H1 (cell line): ENCODE measurements at regions not wholly inside any gene's neighbourhood (a gene's known extent, or its start where the extent isn't known, plus 50 kb on each side); places are given as distances from the start of the nearest gene placed in this dataset.

Experiments used
- BACH1 ChIP-seq: IDR thresholded peaks from 2 replicates; pipeline ENCODE4 v1.6.1; 2012; ENCODE audit warnings: low read length, improper control_type of control experiment
- CEBPB ChIP-seq: IDR thresholded peaks from 2 replicates; pipeline ENCODE4 v1.6.1; 2012; ENCODE audit warnings: low read depth, low read length
- CTBP2 ChIP-seq: IDR thresholded peaks from 2 replicates; pipeline ENCODE4 v1.7.0; 2011; ENCODE audit warnings: borderline replicate concordance, mild to moderate bottlenecking, moderate library complexity, mixed read lengths, low read length; ENCODE audit not compliant: insufficient read depth, insufficient read length
- FOSL1 ChIP-seq: IDR thresholded peaks from 2 replicates; pipeline ENCODE4 v1.6.1; 2011; ENCODE audit warnings: mild to moderate bottlenecking, low read depth, low read length, moderate library complexity; ENCODE audit not compliant: insufficient read depth
- KDM1A ChIP-seq: fragments of 200-600, 300-600 bp; sonication (generic); IDR thresholded peaks from 2 replicates; pipeline ENCODE4 v1.7.1; 2016; ENCODE audit warnings: mild to moderate bottlenecking, low read length, borderline replicate concordance
- POU5F1 ChIP-seq: IDR thresholded peaks from 2 replicates; pipeline ENCODE4 v1.6.1; 2011; ENCODE audit warnings: low read depth, mild to moderate bottlenecking, low read length, moderate library complexity
- RAD21 ChIP-seq, 2 experiments: IDR thresholded peaks in 1 of 2; conservative IDR thresholded peaks in 1 of 2; 2 replicates each; pipeline ENCODE4 v1.6.1; 2011; ENCODE audit warnings: low read depth in 2 of 2, low read length in 2 of 2, improper control_type of control experiment in 1 of 2, inconsistent platforms in 1 of 2, mild to moderate bottlenecking in 1 of 2, moderate library complexity in 1 of 2
- RFX5 ChIP-seq: IDR thresholded peaks from 2 replicates; pipeline ENCODE4 v1.6.1; 2011; ENCODE audit warnings: low read depth, low read length, improper control_type of control experiment, borderline replicate concordance
- RNF2 ChIP-seq: fragments of 200-900, 300-1000 bp; sonication (generic); IDR thresholded peaks from 2 replicates; pipeline ENCODE4 v1.7.1; 2016; ENCODE audit warnings: borderline replicate concordance, low read depth, mild to moderate bottlenecking, antibody characterized with exemption, low read length; ENCODE audit not compliant: poor library complexity, severe bottlenecking; ENCODE audit errors: missing control alignments
- SRF ChIP-seq: IDR thresholded peaks from 2 replicates; pipeline ENCODE4 v1.6.1; 2011; ENCODE audit warnings: mild to moderate bottlenecking, low read depth, low read length, moderate library complexity
- SUZ12 ChIP-seq: fragments of 200-600 bp; sonication (generic); IDR thresholded peaks from 2 replicates; pipeline ENCODE4 v1.6.1; 2012; ENCODE audit warnings: mild to moderate bottlenecking, inconsistent platforms, low read length, moderate library complexity, mixed read lengths
- TF ChIP-seq, protein P1 (sequence below): fragments of 300-600 bp; sonication (generic); IDR thresholded peaks from 2 replicates; pipeline ENCODE4 v1.7.1; 2012; ENCODE audit warnings: low read length, moderate library complexity, mild to moderate bottlenecking, inconsistent platforms; ENCODE audit not compliant: insufficient replicate concordance

DNA sequence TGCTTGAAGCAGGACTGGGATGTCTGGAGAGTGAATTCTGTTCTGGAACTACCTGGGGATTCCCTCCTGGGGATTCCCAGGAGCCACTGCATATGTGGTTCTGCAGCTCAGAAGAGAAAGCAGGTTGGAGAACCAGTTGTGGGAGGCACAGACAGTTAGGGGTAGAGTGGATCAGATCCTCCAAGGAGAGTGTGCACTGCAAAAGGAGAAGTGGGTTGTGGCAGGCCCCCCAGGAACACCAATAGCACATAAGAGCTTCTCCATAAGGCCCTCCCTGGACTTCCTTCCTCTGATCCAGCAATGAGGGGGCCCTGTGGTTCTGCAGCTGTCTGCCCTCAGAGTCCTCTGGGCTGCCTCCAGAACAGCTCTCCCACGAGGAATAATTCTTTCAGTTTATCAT is 369.2 kb upstream of the CNR1 start (continued):
- TF ChIP-seq, protein P1, sequence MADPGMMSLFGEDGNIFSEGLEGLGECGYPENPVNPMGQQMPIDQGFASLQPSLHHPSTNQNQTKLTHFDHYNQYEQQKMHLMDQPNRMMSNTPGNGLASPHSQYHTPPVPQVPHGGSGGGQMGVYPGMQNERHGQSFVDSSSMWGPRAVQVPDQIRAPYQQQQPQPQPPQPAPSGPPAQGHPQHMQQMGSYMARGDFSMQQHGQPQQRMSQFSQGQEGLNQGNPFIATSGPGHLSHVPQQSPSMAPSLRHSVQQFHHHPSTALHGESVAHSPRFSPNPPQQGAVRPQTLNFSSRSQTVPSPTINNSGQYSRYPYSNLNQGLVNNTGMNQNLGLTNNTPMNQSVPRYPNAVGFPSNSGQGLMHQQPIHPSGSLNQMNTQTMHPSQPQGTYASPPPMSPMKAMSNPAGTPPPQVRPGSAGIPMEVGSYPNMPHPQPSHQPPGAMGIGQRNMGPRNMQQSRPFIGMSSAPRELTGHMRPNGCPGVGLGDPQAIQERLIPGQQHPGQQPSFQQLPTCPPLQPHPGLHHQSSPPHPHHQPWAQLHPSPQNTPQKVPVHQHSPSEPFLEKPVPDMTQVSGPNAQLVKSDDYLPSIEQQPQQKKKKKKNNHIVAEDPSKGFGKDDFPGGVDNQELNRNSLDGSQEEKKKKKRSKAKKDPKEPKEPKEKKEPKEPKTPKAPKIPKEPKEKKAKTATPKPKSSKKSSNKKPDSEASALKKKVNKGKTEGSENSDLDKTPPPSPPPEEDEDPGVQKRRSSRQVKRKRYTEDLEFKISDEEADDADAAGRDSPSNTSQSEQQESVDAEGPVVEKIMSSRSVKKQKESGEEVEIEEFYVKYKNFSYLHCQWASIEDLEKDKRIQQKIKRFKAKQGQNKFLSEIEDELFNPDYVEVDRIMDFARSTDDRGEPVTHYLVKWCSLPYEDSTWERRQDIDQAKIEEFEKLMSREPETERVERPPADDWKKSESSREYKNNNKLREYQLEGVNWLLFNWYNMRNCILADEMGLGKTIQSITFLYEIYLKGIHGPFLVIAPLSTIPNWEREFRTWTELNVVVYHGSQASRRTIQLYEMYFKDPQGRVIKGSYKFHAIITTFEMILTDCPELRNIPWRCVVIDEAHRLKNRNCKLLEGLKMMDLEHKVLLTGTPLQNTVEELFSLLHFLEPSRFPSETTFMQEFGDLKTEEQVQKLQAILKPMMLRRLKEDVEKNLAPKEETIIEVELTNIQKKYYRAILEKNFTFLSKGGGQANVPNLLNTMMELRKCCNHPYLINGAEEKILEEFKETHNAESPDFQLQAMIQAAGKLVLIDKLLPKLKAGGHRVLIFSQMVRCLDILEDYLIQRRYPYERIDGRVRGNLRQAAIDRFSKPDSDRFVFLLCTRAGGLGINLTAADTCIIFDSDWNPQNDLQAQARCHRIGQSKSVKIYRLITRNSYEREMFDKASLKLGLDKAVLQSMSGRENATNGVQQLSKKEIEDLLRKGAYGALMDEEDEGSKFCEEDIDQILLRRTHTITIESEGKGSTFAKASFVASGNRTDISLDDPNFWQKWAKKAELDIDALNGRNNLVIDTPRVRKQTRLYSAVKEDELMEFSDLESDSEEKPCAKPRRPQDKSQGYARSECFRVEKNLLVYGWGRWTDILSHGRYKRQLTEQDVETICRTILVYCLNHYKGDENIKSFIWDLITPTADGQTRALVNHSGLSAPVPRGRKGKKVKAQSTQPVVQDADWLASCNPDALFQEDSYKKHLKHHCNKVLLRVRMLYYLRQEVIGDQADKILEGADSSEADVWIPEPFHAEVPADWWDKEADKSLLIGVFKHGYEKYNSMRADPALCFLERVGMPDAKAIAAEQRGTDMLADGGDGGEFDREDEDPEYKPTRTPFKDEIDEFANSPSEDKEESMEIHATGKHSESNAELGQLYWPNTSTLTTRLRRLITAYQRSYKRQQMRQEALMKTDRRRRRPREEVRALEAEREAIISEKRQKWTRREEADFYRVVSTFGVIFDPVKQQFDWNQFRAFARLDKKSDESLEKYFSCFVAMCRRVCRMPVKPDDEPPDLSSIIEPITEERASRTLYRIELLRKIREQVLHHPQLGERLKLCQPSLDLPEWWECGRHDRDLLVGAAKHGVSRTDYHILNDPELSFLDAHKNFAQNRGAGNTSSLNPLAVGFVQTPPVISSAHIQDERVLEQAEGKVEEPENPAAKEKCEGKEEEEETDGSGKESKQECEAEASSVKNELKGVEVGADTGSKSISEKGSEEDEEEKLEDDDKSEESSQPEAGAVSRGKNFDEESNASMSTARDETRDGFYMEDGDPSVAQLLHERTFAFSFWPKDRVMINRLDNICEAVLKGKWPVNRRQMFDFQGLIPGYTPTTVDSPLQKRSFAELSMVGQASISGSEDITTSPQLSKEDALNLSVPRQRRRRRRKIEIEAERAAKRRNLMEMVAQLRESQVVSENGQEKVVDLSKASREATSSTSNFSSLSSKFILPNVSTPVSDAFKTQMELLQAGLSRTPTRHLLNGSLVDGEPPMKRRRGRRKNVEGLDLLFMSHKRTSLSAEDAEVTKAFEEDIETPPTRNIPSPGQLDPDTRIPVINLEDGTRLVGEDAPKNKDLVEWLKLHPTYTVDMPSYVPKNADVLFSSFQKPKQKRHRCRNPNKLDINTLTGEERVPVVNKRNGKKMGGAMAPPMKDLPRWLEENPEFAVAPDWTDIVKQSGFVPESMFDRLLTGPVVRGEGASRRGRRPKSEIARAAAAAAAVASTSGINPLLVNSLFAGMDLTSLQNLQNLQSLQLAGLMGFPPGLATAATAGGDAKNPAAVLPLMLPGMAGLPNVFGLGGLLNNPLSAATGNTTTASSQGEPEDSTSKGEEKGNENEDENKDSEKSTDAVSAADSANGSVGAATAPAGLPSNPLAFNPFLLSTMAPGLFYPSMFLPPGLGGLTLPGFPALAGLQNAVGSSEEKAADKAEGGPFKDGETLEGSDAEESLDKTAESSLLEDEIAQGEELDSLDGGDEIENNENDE = no peak
- no peak for TF ChIP-seq CTBP2
- no peak for TF ChIP-seq RAD21 (IDR thresholded peaks at IDR 0.05 in 1 of 2, conservative IDR thresholded peaks at IDR 0.05 in 1 of 2; ENCODE audit: low read depth in 2 of 2, low read length in 2 of 2)
- TF ChIP-seq POU5F1 = no peak
- no peak for TF ChIP-seq RFX5
- TF ChIP-seq CEBPB = no peak
- no peak for TF ChIP-seq BACH1
- no peak for TF ChIP-seq KDM1A
- no peak for TF ChIP-seq RNF2
- TF ChIP-seq SRF = no peak
- TF ChIP-seq SUZ12 = no peak
- TF ChIP-seq FOSL1 = no peak
